Effector memory CD8-positive, alpha-beta T cell (primary cell): ENCODE measurements at regions not wholly inside any gene's neighbourhood (a gene's known extent, or its start where the extent isn't known, plus 50 kb on each side); places are given as distances from the start of the nearest gene placed in this dataset.
"Not testable (repeated sequence)": the region's sequence is repeated elsewhere in the genome, so short reads cannot be mapped to it uniquely, and the experiment has no call there.

ENCODE experiments used
- ATAC-seq: fragments of 150-1000 bp; cut with Tn5 transposase; replicated peaks from 2 replicates; pipeline ENCODE4 v1.10.0; 2021; ENCODE audit warnings: mild to moderate bottlenecking, moderate library complexity
- DNase-seq, 3 experiments: peaks; one replicate each; pipeline ENCODE4 v3.0.0; 2021
- H3K27ac Mint-ChIP-seq, 2 donors: one replicate each; pipeline ENCODE4 v1.8.0; 2022; ENCODE audit warnings: mild to moderate bottlenecking in 2 of 2, mixed read lengths in 2 of 2, moderate library complexity in 2 of 2
- H3K27me3 Mint-ChIP-seq, 2 donors: one replicate each; pipeline ENCODE4 v1.8.0; 2022; ENCODE audit warnings: mixed read lengths in 2 of 2
- H3K36me3 Mint-ChIP-seq: one replicate; pipeline ENCODE4 v1.8.0; 2022; ENCODE audit warnings: mild to moderate bottlenecking, moderate library complexity, mixed read lengths; ENCODE audit not compliant: insufficient read depth
- H3K4me1 Mint-ChIP-seq, 2 donors: one replicate each; pipeline ENCODE4 v1.8.0; 2022; ENCODE audit warnings: low read depth in 2 of 2, mixed read lengths in 2 of 2
- H3K4me3 Mint-ChIP-seq, 2 donors: one replicate each; pipeline ENCODE4 v1.8.0; 2022; ENCODE audit warnings: mild to moderate bottlenecking in 2 of 2, mixed read lengths in 2 of 2, moderate library complexity in 2 of 2
- H3K9me3 Mint-ChIP-seq, 2 donors: one replicate each; pipeline ENCODE4 v1.8.0; 2022; ENCODE audit warnings: mixed read lengths in 2 of 2

DNA sequence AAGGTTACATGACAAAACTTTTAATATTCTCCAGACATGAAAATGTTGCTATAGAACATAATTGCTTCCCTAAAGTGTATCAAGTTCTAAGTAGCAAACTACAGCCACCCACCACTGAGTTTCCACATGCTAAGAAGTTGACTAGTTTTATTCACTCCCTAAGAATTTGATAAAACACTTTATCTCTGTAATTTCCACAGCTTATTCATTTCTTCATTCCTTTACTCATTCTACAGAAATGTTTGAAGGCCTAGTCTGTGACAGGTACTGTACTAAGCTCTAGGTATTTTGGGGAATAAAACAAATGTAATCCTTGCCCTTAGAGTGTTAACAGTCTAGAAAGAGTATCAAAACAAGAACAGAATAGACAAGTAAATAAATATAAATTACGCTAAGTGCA lies 101.8 kb upstream of the DIAPH3 start:
- Mint-ChIP-seq H3K4me1 (no peaks in the 10 kb centered on the region), H3K36me3 (no peaks in the 10 kb centered on the region), H3K9me3 (no peaks in the 10 kb centered on the region), H3K27me3 (peaks cover 20 to 25% of the 10 kb centered on the region in 2 donors), H3K4me3 (no peak overlapping the region), H3K27ac (no peak overlapping the region)
- no peak for DNase-seq
- no peak for ATAC-seq

DNA sequence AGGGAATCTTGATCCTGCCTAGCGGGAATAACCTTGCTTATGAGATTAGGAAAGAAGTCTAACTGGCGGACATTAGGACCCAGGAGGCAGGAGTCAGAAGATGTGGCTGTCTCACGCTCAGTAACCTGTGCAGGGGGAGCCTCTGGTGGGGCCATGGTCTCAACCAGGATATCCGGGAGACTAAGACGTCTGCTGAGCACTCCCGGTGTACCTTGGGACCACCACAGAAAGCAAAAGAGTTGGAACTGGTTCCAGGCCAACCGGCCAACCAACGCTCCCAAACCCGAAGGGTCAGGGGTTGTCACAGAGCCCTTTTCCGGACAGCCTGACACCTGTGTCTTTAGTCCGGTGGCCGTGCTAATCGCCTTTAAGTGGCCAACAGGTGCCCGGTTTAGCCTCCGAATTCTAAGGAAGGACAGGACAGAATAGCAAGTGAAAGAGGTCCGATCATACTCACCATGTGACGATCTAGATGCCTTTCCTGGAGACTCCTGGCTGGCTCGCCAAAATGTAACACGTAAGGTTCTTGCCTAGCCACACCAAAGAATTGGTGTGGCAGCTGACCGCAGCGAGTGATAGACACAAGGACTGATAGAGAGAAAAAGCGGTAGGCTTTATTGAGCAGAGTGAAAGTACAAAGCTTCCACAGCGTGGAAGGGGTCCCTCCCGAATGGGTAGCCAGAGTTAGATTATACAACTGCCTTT lies 103.9 kb upstream of the DIAPH3 start:
- no peaks in the 10 kb centered on the region for H3K9me3 Mint-ChIP-seq
- no peak overlapping the region for H3K4me3 Mint-ChIP-seq
- DNase-seq, result peak; percentile 5 to 15 (median 9)
- peak; percentile 91 for ATAC-seq
- H3K27ac Mint-ChIP-seq, result no peak overlapping the region
- H3K4me1 Mint-ChIP-seq, result no peaks in the 10 kb centered on the region
- H3K36me3 Mint-ChIP-seq, result no peaks in the 10 kb centered on the region
- peaks cover 8% of the 10 kb centered on the region in 2 donors for H3K27me3 Mint-ChIP-seq

DNA sequence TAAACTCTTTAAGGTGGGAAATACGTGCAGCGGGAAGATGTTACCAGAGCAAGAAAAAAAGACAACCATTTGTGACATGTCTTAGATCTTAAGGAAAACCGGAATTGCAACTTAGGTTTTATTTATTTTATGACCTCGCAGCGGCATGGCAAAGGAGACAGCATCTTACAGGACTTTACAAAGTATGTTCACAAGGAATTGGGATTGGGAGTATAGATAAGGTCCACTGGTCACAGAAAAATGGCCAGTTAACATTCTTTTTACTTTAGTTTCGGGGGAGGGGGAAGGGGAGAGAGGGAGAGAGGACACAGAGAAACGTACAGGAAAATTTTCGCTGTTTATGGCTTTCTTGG lies 104.5 kb upstream of the DIAPH3 start:
- no peak overlapping the region for H3K27ac Mint-ChIP-seq

DNA sequence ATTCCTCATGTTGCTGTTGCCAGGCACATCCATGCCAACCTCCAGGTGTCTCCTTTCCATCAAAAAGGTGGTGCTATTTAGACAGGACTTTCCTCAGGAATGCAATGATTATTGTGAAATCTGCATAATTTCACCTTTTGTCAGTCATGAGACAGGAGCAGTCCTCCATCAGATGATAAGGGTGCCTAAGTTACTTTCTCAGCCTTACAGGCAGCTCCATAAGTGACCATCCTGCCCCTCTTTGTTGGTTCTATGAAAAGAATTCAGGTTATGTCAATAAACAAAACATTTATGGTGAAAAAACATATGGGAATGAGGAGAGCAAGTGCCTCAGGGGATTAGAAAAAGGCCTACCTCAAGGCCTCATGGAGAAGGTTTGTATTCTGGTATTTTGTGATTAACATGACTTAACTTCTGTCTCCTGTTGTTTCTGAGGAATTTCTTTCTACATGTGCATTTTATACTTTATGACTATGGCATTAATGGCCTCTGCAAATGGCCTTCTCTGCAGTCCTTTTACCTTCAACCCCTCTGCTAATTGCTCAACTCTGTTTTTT lies 110.3 kb upstream of the DIAPH3 start:
- H3K9me3 Mint-ChIP-seq, result peaks cover 0 to 8% of the 10 kb centered on the region in 2 donors
- no peaks in the 10 kb centered on the region for H3K36me3 Mint-ChIP-seq
- H3K27me3 Mint-ChIP-seq, result peaks cover 10 to 16% of the 10 kb centered on the region in 2 donors
- ATAC-seq (no peak), DNase-seq (no peak)
- H3K4me3 Mint-ChIP-seq, result no peak overlapping the region
- H3K4me1 Mint-ChIP-seq, result no peaks in the 10 kb centered on the region
- H3K27ac Mint-ChIP-seq, result no peak overlapping the region

More for the DNA sequence above, 104.5 kb upstream of the DIAPH3 start:
- DNase-seq (no peak), ATAC-seq (no peak)
- Mint-ChIP-seq H3K4me3 (no peak overlapping the region), H3K36me3 (no peaks in the 10 kb centered on the region), H3K4me1 (no peaks in the 10 kb centered on the region), H3K9me3 (no peaks in the 10 kb centered on the region), H3K27me3 (peaks cover 2 to 3% of the 10 kb centered on the region in 2 donors)

DNA sequence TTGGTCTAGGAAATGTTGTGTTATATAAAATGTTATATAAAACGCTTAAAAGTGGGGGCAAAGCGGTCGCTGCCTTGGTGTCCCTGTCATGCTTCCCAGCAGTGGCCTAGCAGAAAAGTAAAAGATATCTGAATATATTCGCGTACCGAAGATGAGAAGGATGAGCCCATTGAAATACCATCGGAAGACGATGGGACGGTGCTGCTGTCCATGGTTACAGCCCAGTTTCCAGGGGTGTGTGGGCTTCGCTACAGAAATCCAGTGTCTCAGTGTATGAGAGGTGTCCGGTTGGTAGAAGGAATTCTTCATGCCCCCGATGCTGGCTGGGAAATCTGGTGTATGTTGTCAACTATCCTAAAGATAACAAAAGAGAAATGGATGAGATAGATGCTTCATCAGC lies 110.9 kb upstream of the DIAPH3 start:
- H3K4me3 Mint-ChIP-seq, result no peak overlapping the region
- ATAC-seq (no peak), DNase-seq (no peak)
- no peaks in the 10 kb centered on the region for H3K36me3 Mint-ChIP-seq
- no peak overlapping the region for H3K27ac Mint-ChIP-seq
- H3K27me3 Mint-ChIP-seq, result peaks cover 10 to 22% of the 10 kb centered on the region in 2 donors
- no peaks in the 10 kb centered on the region for H3K4me1 Mint-ChIP-seq
- H3K9me3 Mint-ChIP-seq, result peaks cover 0 to 8% of the 10 kb centered on the region in 2 donors

DNA sequence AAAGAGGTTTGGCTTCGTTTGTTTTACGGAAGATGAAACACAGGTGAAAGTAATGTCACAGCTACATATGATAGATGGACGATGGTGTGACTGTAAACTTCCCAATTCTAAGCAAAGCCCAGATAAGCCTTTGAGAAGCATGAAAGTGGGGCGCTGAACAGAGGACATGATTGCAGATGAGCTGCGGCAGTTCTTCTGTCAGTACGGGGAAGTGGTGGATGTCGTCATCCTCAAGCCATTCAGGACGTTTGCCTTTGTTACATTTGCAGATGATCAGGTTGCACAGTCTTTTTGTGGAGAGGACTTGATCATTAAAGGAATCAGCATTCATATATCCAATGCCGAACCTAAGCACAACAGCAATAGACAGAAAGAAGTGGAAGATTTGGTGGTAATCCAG lies 111.5 kb upstream of the DIAPH3 start:
- Mint-ChIP-seq H3K27ac (no peak overlapping the region), H3K4me3 (no peak overlapping the region), H3K36me3 (no peaks in the 10 kb centered on the region), H3K27me3 (peaks cover 10 to 26% of the 10 kb centered on the region in 2 donors), H3K4me1 (no peaks in the 10 kb centered on the region), H3K9me3 (peaks cover 0 to 8% of the 10 kb centered on the region in 2 donors)
- DNase-seq, result no peak
- no peak for ATAC-seq

DNA sequence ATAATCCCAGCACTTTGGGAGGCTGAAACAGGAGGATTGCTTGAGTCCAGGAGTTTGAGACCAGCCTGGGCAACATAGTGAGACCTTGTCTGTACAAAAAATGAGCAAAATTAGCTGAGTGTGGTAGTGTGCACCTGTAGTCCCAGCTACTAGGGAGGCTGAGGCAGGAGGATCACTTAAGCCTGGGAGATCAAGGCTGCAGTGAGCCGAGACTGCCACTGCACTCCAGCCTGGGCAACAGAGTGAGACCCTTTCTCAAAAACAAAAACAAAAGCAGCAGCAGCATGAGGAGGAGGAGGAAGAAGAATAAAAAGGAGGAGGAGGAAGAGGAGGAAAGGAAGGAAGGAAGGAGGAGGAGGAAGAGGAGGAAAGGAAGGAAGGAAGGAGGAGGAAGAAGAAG lies 116.5 kb upstream of the TDRD3 start:
- not testable (repeated sequence) for DNase-seq, H3K36me3 Mint-ChIP-seq, H3K4me3 Mint-ChIP-seq, H3K9me3 Mint-ChIP-seq, H3K4me1 Mint-ChIP-seq, H3K27ac Mint-ChIP-seq, ATAC-seq
- H3K27me3 Mint-ChIP-seq, result peaks cover 18 to 50% of the 10 kb centered on the region in 2 donors

DNA sequence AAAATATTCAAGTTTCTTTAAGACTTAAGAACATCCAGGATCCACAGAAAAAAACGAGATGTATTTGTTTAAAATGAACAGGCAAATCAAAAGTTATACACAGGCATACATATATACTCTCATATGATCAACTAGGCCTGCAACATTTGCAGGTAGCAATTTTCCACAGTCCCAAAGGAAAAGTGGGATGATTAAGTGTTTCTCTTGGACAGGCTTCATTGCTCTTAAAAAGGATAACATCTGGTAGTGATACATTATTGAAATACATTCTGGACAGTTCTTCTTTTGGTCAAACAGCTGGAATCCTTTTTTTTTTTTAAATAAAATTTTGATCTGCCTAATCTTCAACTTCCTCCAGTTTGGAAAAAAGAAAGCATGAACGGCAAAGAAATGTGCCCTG lies 114.8 kb upstream of the TDRD3 start:
- H3K36me3 Mint-ChIP-seq, result no peaks in the 10 kb centered on the region
- ATAC-seq (no peak), DNase-seq (no peak)
- peaks cover 22 to 57% of the 10 kb centered on the region in 2 donors for H3K27me3 Mint-ChIP-seq
- H3K4me3 Mint-ChIP-seq, result no peak overlapping the region
- no peak overlapping the region for H3K27ac Mint-ChIP-seq
- no peaks in the 10 kb centered on the region for H3K9me3 Mint-ChIP-seq
- no peaks in the 10 kb centered on the region for H3K4me1 Mint-ChIP-seq

DNA sequence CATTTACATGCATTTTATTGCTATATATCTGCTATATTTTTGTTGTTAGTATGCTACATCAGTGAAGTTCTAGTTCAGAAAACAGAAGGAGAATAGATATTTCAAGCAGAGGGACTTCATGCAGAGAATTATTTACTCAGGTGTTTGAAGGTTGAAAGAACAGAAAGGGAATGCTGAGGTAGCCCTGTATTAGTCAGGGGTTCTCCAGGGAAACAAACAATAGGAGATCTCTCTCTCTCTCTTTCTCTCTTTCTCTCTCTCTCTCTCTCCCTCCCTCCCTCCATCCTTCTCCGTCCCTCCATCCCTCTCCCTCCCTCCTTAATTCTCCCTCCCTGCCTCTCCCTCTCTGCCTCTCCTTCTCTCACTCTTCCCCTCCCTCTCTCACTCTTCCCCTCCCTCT lies 114.3 kb upstream of the TDRD3 start:
- ATAC-seq (no peak), DNase-seq (no peak)
- no peak overlapping the region for H3K27ac Mint-ChIP-seq
- no peaks in the 10 kb centered on the region for H3K9me3 Mint-ChIP-seq
- H3K27me3 Mint-ChIP-seq, result peaks cover 22 to 56% of the 10 kb centered on the region in 2 donors
- H3K4me1 Mint-ChIP-seq, result no peaks in the 10 kb centered on the region
- H3K4me3 Mint-ChIP-seq, result no peak overlapping the region
- no peaks in the 10 kb centered on the region for H3K36me3 Mint-ChIP-seq

DNA sequence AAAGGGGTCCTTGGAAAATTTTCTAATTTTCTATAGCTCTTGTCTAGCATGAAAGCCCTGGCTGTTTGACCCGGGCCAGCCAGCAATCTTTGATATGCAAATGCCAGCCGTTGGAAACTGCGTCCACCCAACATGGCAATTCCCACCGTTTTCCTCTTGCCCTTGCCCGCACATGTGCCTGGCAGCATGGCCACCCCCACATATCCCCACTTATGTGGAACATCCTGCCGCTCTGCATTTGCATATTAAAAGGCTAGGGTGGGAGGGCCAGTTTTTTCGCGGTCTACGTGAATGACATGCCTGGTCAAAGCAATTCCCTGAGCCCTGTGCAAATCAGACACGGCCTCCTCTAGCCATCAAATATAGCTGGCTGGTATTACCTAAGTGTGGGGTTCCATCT lies 110.3 kb upstream of the TDRD3 start:
- no peak overlapping the region for H3K4me3 Mint-ChIP-seq
- H3K4me1 Mint-ChIP-seq, result peaks cover 0 to 10% of the 10 kb centered on the region in 2 donors
- H3K27me3 Mint-ChIP-seq, result peaks cover 11 to 19% of the 10 kb centered on the region in 2 donors
- no peaks in the 10 kb centered on the region for H3K36me3 Mint-ChIP-seq
- no peak overlapping the region for H3K27ac Mint-ChIP-seq
- DNase-seq (no peak), ATAC-seq (no peak)
- no peaks in the 10 kb centered on the region for H3K9me3 Mint-ChIP-seq

DNA sequence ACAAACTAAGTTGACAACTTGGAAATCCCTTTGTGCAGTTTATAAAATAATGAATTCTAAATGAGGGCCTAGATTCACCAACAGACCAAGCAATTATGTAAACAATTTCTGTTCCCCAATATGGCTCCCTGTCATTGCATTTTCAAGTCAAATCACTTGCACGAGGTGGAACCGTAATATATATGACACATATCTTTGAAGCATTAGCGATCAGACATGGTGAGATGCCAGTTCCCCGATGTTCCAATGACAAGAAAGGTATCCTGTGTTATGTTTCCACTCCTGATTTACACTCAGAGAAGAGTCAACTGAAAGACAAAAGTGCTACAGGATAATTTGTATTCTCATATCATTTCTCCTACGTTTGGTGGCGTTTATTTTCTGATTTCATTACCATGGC lies 108.5 kb upstream of the TDRD3 start:
- H3K9me3 Mint-ChIP-seq, result no peaks in the 10 kb centered on the region
- H3K4me1 Mint-ChIP-seq, result peaks cover 0 to 10% of the 10 kb centered on the region in 2 donors
- ATAC-seq (no peak), DNase-seq (no peak)
- H3K27me3 Mint-ChIP-seq, result peaks cover 11 to 12% of the 10 kb centered on the region in 2 donors
- H3K27ac Mint-ChIP-seq, result no peak overlapping the region
- H3K36me3 Mint-ChIP-seq, result no peaks in the 10 kb centered on the region
- H3K4me3 Mint-ChIP-seq, result no peak overlapping the region

DNA sequence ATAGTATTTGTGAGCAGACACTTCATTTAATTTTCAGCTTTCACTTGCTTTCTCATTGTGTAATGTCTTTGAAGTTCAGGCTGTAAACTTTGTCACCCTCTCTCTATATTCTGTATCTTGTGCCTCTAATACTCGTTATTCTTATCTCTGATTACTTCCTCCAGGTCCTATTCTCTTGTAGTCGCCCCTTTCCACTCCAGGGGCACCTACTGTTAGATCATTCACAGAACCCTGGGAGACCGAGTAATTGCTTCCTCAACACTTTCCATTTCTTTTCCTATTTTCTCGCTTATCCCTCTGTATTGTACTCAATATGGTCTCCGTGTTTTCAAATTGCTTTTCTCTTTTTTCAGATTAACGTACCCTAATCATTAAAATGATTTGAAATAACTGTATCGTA lies 93.9 kb upstream of the TDRD3 start:
- Mint-ChIP-seq H3K27me3 (peaks cover 11 to 27% of the 10 kb centered on the region in 2 donors), H3K4me3 (no peak overlapping the region)

DNA sequence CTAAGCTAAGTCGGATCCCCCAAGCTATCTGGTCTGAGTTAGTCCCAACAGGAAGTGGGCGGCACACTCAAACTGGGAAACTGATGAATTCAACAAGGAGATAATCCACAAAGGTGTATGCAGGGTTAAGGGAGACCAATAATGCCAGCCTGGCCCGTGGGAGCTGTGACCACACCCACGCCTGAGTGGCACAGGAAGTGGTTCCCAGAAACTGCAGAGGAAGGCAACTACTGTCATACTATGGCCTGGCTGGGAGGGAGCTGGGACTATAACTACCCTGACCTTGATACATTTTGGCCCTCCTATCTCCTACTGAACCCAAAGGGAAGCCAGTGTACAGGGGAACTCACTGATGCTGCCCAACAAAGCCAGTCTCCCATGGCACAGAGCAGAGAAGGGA lies 85.5 kb upstream of the TDRD3 start:
- ATAC-seq, result no peak
- H3K27ac Mint-ChIP-seq, result no peak overlapping the region
- H3K9me3 Mint-ChIP-seq, result no peaks in the 10 kb centered on the region
- no peak overlapping the region for H3K4me3 Mint-ChIP-seq
- DNase-seq, result no peak
- H3K27me3 Mint-ChIP-seq, result peaks cover 10 to 20% of the 10 kb centered on the region in 2 donors
- H3K36me3 Mint-ChIP-seq, result no peaks in the 10 kb centered on the region
- H3K4me1 Mint-ChIP-seq, result peaks cover 7 to 11% of the 10 kb centered on the region in 2 donors

More for the DNA sequence above, 93.9 kb upstream of the TDRD3 start:
- ATAC-seq, result no peak
- no peaks in the 10 kb centered on the region for H3K9me3 Mint-ChIP-seq
- no peak overlapping the region for H3K27ac Mint-ChIP-seq
- H3K4me1 Mint-ChIP-seq, result no peaks in the 10 kb centered on the region
- no peak for DNase-seq
- H3K36me3 Mint-ChIP-seq, result no peaks in the 10 kb centered on the region

DNA sequence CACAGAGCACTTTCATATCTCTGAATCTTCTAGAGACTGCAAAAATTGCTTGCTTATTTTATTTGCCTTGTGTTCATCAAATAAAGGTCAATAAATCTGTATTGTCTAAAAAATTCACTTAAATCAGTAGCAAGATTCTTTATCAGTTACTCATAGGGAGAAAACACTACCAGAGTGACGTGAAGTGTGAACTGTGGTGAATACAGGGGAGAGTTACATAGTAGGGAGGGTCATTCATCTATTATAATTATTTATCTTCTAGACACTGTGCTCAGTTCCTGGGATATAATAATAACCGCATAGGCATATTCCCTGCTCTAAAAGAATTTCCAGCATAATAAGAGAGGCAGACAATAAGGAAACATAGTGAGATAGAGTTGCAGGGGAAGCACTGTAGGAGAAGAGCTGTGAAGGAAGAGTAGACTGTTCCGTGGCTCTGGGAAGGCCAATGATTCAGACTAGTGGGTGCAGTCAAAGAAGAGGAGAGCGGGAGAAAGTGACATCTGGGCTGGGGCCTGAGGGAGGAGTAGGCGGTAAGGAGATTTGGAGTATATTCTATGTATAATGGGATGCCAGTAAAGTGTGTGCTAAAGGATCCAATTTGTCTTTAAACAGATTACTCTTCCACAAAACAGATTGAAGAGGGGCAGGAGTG lies 84.0 kb upstream of the TDRD3 start:
- Mint-ChIP-seq H3K36me3 (no peaks in the 10 kb centered on the region), H3K4me1 (peaks cover 7 to 11% of the 10 kb centered on the region in 2 donors), H3K27ac (no peak overlapping the region), H3K27me3 (peaks cover 9 to 21% of the 10 kb centered on the region in 2 donors), H3K9me3 (no peaks in the 10 kb centered on the region), H3K4me3 (no peak overlapping the region)
- no peak for DNase-seq
- no peak for ATAC-seq
